ENCODE measurements at regions not wholly inside any gene's neighbourhood (a gene's known extent, or its start where the extent isn't known, plus 50 kb on each side); places are given as distances from the start of the nearest gene placed in this dataset.
"Not testable (repeated sequence)": the region's sequence is repeated elsewhere in the genome, so short reads cannot be mapped to it uniquely, and the experiment has no call there.

- not testable (repeated sequence) for DNase-seq, ATAC-seq
Observed at GRCh38 chr12:116327992-116328391, 50.5 kb upstream of the MED13L start.

- ATAC-seq: no peak
- DNase-seq: no peak
Observed at GRCh38 chr12:116331876-116332275, 54.4 kb upstream of the MED13L start.

- no peak for ATAC-seq
- no peak for DNase-seq
Observed at GRCh38 chr12:116332705-116333380, 55.4 kb upstream of the MED13L start.

GRCh38 chr12:116333402-116333801, 55.9 kb upstream of the MED13L start:
- DNase-seq: no peak
- ATAC-seq: no peak

- no peak for DNase-seq
- peak; percentile 67 for ATAC-seq
Observed at GRCh38 chr12:116336542-116337065, 59.1 kb upstream of the MED13L start.

GRCh38 chr12:116337312-116337711, 59.8 kb upstream of the MED13L start:
- DNase-seq: no peak

GRCh38 chr12:116338064-116338846, 60.8 kb upstream of the MED13L start:
- ATAC-seq (no peak), DNase-seq (no peak)

More at GRCh38 chr12:116337312-116337711, 59.8 kb upstream of the MED13L start:
- ATAC-seq: no peak

GRCh38 chr12:116339062-116339461, 61.6 kb upstream of the MED13L start:
- ATAC-seq (no peak), DNase-seq (no peak)

- DNase-seq: no peak
Observed at GRCh38 chr12:116339800-116340371, 62.4 kb upstream of the MED13L start.

GRCh38 chr12:116343331-116343884, 65.9 kb upstream of the MED13L start:
- no peak for DNase-seq
- ATAC-seq: no peak

More at GRCh38 chr12:116339800-116340371, 62.4 kb upstream of the MED13L start:
- ATAC-seq: no peak

GRCh38 chr12:116346222-116346621, 68.7 kb upstream of the MED13L start:
- no peak for ATAC-seq

GRCh38 chr12:116346741-116347140, 69.2 kb upstream of the MED13L start:
- DNase-seq: no peak
- no peak for ATAC-seq

More at GRCh38 chr12:116346222-116346621, 68.7 kb upstream of the MED13L start:
- no peak for DNase-seq

GRCh38 chr12:116347265-116347664, 69.8 kb upstream of the MED13L start:
- ATAC-seq (no peak), DNase-seq (no peak)

GRCh38 chr12:116352315-116352835, 74.9 kb upstream of the MED13L start:
- ATAC-seq (no peak), DNase-seq (no peak)

- DNase-seq (no peak), ATAC-seq (no peak)
Observed at GRCh38 chr12:116353958-116354357, 76.5 kb upstream of the MED13L start.

- no peak for DNase-seq
- no peak for ATAC-seq
Observed at GRCh38 chr12:116354534-116354933, 77.0 kb upstream of the MED13L start.

GRCh38 chr12:116354950-116355783, 77.7 kb upstream of the MED13L start:
- DNase-seq (no peak), ATAC-seq (no peak)

- DNase-seq: no peak
- no peak for ATAC-seq
Observed at GRCh38 chr12:116358536-116358892, 81.0 kb upstream of the MED13L start.

GRCh38 chr12:116358893-116359761, 81.6 kb upstream of the MED13L start:
- DNase-seq (peak; percentile 76), ATAC-seq (peak; percentile 76)

Data from stimulated activated naive CD8-positive, alpha-beta T cell treated with anti-CD3 and anti-CD28 coated beads, Interleukin-15, Interleukin-2, amounts not matched to agents 100 U/mL and 50 U/mL, for 24 hours (primary cell).